BE2C (cell line): ENCODE measurements at regions not wholly inside any gene's neighbourhood (a gene's known extent, or its start where the extent isn't known, plus 50 kb on each side); places are given as distances from the start of the nearest gene placed in this dataset.

Experiments used
- DNase-seq: peaks from one replicate; pipeline ENCODE4 v3.0.0-alpha.2; 2020
- H3K27me3 ChIP-seq: fragments of 250-450 bp; sonication (Bioruptor Pico); 2 replicates; pipeline ENCODE4 v1.5.1; 2020; ENCODE audit warnings: mild to moderate bottlenecking
- H3K36me3 ChIP-seq: fragments of 250-450 bp; sonication (Bioruptor Pico); 2 replicates; pipeline ENCODE4 v1.5.1; 2020; ENCODE audit warnings: mild to moderate bottlenecking
- H3K4me1 ChIP-seq: fragments of 250-450 bp; sonication (Bioruptor Pico); 2 replicates; pipeline ENCODE4 v1.5.1; 2020
- H3K4me3 ChIP-seq: 2 replicates; pipeline ENCODE4 v1.5.1; 2011; ENCODE audit warnings: low read depth, low read length
- H3K9me3 ChIP-seq: fragments of 250-450 bp; sonication (Bioruptor Pico); 2 replicates; pipeline ENCODE4 v1.5.1; 2020
- TF ChIP-seq, protein P1 (sequence below): IDR thresholded peaks from 2 replicates; pipeline ENCODE4 v1.5.1; 2012; ENCODE audit warnings: mild to moderate bottlenecking, low read depth, low read length

DNA sequence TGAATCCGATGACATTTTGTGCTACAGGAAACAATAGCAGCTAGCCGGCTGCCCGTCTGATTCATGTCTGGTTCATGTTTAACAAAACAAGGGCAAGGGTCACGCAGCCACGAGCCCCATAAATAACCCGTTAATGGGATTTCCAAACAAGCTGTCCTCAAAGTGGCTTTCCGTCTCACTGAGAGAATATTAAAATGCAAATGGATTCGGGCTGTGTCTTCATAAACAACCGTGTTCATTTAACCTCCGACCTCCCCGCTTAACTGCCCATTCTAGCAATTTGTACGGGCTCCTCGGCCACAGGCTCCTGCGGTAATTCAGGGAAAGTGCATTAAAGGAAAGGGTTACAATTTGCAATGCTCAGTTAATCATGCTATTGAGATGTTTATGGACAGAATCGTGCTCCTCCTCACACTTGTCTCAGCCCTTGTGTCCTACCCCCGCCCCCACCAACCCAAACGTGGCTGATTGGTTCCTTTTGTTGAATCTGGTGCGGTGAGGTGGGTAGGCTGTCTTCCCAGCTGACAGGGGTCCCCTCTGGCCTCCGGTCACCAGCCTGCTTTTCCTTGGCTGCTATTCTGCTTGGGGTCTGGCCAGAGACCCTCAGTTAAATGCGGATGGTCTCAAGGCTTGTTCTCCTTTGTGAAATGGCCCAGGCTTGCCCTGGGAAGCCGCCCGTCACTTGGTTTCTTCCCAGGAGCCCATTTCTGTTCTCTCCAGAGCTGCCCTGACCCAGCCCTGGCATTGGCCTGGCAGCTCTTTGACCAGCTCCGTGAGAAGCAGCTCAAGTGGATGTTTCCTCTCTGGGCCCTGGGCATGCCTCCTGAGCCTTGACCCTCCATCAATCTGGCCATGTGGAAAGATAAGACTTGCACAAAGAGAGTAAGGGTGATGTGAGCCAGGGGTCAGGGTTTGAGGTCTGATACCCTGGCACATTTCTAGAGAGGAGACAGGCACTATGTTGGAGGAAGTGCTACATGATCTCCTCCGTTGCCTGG is 200.7 kb upstream of the POU3F1 start:
- Histone ChIP-seq H3K27me3 (no peaks in the 10 kb centered on the region), H3K36me3 (no peaks in the 10 kb centered on the region), H3K9me3 (no peaks in the 10 kb centered on the region), H3K4me3 (no peak overlapping the region), H3K4me1 (no peaks in the 10 kb centered on the region)
- DNase-seq = no peak
- TF ChIP-seq, protein P1, sequence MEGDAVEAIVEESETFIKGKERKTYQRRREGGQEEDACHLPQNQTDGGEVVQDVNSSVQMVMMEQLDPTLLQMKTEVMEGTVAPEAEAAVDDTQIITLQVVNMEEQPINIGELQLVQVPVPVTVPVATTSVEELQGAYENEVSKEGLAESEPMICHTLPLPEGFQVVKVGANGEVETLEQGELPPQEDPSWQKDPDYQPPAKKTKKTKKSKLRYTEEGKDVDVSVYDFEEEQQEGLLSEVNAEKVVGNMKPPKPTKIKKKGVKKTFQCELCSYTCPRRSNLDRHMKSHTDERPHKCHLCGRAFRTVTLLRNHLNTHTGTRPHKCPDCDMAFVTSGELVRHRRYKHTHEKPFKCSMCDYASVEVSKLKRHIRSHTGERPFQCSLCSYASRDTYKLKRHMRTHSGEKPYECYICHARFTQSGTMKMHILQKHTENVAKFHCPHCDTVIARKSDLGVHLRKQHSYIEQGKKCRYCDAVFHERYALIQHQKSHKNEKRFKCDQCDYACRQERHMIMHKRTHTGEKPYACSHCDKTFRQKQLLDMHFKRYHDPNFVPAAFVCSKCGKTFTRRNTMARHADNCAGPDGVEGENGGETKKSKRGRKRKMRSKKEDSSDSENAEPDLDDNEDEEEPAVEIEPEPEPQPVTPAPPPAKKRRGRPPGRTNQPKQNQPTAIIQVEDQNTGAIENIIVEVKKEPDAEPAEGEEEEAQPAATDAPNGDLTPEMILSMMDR = no peak

- no peak for DNase-seq
- H3K27me3 ChIP-seq = no peaks in the 10 kb centered on the region
- TF ChIP-seq, protein P1 = no peak
- H3K9me3 ChIP-seq = no peaks in the 10 kb centered on the region
- H3K4me1 ChIP-seq = no peaks in the 10 kb centered on the region
- H3K4me3 ChIP-seq = no peak overlapping the region
- no peaks in the 10 kb centered on the region for H3K36me3 ChIP-seq
Observed at GRCh38 chr1:38244218-38244845, 197.7 kb upstream of the POU3F1 start.

GRCh38 chr1:38243106-38243505 is 196.5 kb upstream of the POU3F1 start:
- no peaks in the 10 kb centered on the region for H3K4me1 ChIP-seq
- no peak for DNase-seq
- H3K4me3 ChIP-seq = no peak overlapping the region
- no peaks in the 10 kb centered on the region for H3K9me3 ChIP-seq
- no peaks in the 10 kb centered on the region for H3K36me3 ChIP-seq
- no peaks in the 10 kb centered on the region for H3K27me3 ChIP-seq
- TF ChIP-seq, protein P1 = no peak

DNA sequence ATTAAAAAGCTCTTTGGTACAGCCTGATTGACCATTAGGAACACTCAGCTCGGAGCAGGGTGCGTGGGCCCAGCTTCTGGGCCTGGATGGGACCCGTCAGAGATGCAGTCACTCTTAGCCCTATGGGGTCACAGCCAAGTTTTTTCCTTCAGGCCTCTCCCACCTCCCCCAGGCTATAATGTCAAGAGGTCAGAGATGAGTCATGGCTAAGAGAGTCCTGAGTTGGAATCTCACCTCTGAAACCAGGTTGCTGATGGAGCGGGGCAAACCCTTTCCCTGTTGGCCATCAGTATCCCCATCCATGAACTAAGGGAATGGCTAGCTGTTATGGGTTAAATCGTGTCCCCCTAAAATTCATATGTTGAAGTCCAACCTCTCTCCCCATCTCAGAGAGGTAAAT is 195.9 kb upstream of the POU3F1 start:
- DNase-seq = no peak
- no peak overlapping the region for H3K4me3 ChIP-seq
- H3K36me3 ChIP-seq = no peaks in the 10 kb centered on the region
- H3K9me3 ChIP-seq = no peaks in the 10 kb centered on the region
- TF ChIP-seq, protein P1 = no peak
- H3K27me3 ChIP-seq = no peaks in the 10 kb centered on the region
- H3K4me1 ChIP-seq = no peaks in the 10 kb centered on the region

DNA sequence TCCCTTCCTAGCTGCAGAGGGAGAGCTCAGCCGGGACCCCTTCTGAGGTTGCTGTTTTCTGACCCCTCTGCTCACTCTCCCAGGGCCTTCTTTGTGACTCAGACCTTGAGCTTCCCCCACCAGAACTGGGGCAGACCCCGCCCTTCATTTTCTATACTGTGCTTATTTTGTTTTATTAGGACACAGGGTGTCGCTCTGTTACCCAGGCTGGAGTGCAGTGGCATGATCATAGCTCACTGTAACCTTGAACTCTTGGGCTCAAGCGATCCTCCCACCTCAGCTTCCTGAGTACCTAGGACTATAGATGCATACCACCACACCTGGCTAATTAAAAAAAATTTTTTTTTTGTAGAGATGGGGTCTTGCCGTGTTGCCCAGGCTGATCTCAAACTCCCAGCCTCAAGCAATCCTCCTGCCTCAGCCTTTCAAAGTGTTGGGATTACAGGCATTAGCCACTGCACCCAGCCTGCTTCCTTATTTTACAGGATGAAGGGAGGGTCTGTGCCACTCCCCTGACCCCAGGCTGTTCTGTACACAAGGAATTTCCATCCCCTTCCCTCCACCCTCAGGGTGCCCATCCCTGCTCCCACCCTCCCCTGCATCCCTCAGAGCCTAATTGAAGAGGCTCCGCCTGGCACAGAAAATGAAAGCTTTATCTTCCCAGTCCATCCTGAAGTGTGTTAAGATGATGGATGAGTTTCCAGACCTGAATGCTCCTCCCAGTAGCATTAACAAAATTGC is 195.2 kb upstream of the POU3F1 start:
- TF ChIP-seq, protein P1 = no peak
- DNase-seq = no peak
- H3K4me3 ChIP-seq = no peak overlapping the region
- no peaks in the 10 kb centered on the region for H3K27me3 ChIP-seq
- no peaks in the 10 kb centered on the region for H3K9me3 ChIP-seq
- no peaks in the 10 kb centered on the region for H3K4me1 ChIP-seq
- H3K36me3 ChIP-seq = no peaks in the 10 kb centered on the region
